Fibroblast of the aortic adventitia (primary cell): ENCODE measurements at regions not wholly inside any gene's neighbourhood (a gene's known extent, or its start where the extent isn't known, plus 50 kb on each side); places are given as distances from the start of the nearest gene placed in this dataset.
"Not testable (repeated sequence)": the region's sequence is repeated elsewhere in the genome, so short reads cannot be mapped to it uniquely, and the experiment has no call there.

ENCODE experiments used
- DNase-seq: peaks from one replicate; pipeline ENCODE4 v3.0.0-alpha.2; 2010; ENCODE audit warnings: low read depth
- H3K4me3 ChIP-seq: 2 replicates; pipeline ENCODE4 v1.5.1; 2011; ENCODE audit warnings: low read depth, mild to moderate bottlenecking, control low read depth, low read length, moderate library complexity
- CTCF ChIP-seq: IDR thresholded peaks from 2 replicates; pipeline ENCODE4 v1.5.1; 2011; ENCODE audit warnings: mild to moderate bottlenecking, low read length, control low read depth, inconsistent platforms; ENCODE audit not compliant: insufficient read depth

- TF ChIP-seq CTCF, result no peak
- H3K4me3 ChIP-seq, result no peak overlapping the region
- DNase-seq, result peak; percentile 35
Measured at GRCh38 chr6:49202924-49203536, 260.0 kb downstream of the MMUT start.

- TF ChIP-seq CTCF, result no peak
- H3K4me3 ChIP-seq, result no peak overlapping the region
- DNase-seq, result no peak
Measured at GRCh38 chr6:49198015-49198414, 265.0 kb downstream of the MMUT start.

- DNase-seq, H3K4me3 ChIP-seq: not testable (repeated sequence)
Measured at GRCh38 chr6:49162379-49162778, 300.7 kb downstream of the MMUT start.

- no peak for DNase-seq
- no peak for TF ChIP-seq CTCF
Measured at GRCh38 chr6:49155316-49155715, 307.7 kb downstream of the MMUT start.

GRCh38 chr6:49151957-49152356 lies 311.1 kb downstream of the MMUT start:
- DNase-seq, result no peak
- H3K4me3 ChIP-seq, result no peak overlapping the region
- no peak for TF ChIP-seq CTCF

More at GRCh38 chr6:49155316-49155715, 307.7 kb downstream of the MMUT start:
- H3K4me3 ChIP-seq, result no peak overlapping the region

GRCh38 chr6:49151461-49151860 lies 311.6 kb downstream of the MMUT start:
- no peak overlapping the region for H3K4me3 ChIP-seq
- DNase-seq, result peak; percentile 31
- no peak for TF ChIP-seq CTCF

- H3K4me3 ChIP-seq, result no peak overlapping the region
- TF ChIP-seq CTCF, result no peak
- no peak for DNase-seq
Measured at GRCh38 chr6:49151033-49151432, 312.0 kb downstream of the MMUT start.
